Hindlimb muscle (tissue), 1 donor: ENCODE measurements at regions not wholly inside any gene's neighbourhood (a gene's known extent, or its start where the extent isn't known, plus 50 kb on each side); places are given as distances from the start of the nearest gene placed in this dataset.
"Not testable (repeated sequence)": the region's sequence is repeated elsewhere in the genome, so short reads cannot be mapped to it uniquely, and the experiment has no call there.

Experiments used
- DNase-seq: peaks from one replicate; pipeline ENCODE4 v3.0.0-alpha.2; 2013

DNA sequence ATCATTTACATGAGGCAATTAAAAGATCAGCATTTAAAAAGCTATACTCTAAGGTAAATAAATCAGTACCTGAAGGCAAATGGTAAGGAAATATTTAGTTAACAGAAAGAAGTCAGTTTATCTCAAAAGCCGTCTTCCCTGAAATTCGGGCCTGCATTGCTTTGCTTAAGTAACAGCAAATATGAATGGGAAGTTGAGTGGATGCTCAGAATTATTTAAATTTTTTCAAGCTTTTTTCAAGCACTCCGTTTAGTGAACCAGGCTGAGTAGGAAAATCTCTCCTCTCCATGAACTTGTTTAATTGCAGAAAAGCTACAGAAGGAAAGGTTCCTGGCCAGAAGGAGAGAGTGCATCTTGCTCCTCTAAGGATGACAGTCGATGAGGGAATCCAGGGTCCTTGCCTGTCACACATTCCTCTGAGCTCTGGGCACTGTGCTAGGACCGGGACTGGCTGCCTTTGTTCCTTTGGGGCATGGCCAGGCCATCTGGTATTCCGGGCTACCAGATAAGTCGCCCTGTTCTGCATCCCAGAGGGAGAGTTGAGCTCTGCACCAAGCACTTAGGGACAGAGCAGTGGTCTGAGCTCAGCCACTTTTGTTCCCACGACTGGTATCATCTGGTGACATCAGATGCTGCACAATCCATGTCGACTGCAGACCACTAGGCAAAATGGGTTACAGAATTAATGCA is 77.6 kb downstream of the RIN2 start:
- no peak for DNase-seq

DNA sequence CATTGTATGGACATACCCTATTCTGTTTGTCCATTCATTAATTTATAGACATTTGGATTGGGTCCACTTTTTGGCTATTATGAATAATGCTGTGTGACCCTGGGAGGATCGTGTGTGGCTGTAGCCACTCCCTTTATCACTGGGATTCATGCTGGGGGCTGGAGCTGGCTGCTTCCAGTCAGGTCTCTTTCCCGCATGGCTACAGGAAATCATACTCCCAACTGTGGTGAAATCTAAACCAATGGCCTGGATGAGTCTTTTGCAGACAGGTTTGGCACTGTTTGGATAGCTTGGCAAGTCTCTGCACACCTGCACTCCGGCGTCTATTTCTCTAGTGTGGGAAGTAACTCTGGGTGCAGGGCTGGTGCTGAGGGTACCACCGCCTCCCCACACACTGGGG is 80.4 kb downstream of the RIN2 start:
- DNase-seq = no peak

DNA sequence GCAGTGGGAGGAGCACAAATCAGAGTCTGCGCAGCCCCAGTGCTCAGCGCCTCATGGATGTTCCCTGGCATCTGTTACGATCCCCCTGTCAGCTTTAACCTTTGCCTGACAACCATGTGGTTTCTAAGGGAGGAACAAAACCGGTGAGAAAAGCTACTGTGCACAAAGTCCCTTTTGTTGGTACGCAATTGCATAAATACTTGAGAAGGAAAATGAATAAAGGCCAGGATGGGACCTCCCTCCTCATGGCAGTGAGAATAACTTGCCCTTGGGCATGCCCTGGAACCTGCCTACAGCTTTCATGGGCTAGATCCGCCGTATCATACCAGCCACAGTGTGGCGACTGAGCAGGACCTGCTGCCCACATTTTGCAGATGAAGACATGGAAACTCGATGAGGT is 81.0 kb downstream of the RIN2 start:
- DNase-seq = no peak

DNA sequence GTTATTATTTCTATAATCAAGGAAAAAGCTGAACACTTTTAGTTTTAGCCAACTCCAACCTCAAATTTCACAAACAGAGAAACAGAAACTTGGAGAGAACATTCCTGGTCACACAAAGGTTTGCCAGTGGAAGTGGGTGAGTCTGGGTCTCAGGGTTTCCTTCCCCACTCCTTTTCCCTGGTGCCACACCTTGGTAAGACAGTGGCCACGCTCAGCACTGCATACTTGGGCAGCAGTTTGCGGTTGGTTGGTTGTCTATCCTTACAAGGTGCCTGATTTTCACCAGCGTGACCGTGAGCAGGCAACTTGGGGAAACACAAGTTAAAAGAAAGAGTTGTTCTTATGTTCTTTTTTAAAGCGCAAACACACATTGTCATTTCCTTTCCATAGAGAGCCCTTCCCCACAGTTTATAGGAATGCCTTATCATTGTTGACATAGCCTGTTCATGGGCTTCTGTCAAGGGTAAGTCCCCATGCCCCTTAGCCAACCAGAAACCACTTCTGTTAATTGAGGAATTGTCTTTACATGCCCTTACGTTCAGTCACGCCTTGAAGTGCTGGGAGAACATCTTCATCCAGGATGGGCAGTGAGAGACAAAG is 82.2 kb downstream of the RIN2 start:
- no peak for DNase-seq

DNA sequence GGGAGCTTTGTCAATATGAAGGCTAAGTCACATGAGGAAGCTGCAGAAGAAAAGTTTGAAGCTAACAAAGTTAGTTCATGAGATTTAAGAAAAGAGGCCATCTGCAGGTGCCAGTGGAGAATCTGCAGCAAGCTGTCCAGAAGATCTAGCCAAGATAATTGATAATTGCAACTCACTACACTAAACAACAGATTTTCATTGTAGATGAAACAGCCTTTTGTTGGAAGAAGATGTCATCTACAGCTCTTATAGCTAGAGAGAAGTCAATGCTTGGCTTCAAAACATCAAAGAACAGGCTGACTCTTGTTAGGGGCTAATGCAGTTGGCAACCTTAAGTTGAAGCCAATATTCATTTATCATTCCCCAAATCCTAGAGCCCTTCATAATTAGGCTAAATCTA is 83.7 kb downstream of the RIN2 start:
- no peak for DNase-seq

DNA sequence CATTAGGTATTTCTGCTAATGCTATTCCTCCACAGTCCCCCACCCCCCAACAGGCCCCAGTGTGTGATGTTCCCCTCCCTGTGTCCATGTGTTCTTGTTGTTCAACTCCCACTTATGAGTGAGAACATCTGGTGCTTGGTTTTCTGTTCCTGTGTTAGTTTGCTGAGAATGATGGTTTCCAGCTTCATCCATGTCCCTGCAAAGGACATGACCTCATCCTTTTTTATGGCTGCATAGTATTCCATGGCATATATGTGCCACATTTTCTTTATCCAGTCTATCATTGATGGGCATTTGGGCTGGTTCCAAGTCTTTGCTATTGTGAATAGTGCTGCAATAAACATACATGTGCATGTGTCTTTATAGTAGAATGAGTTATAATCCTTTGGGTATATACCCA is 86.8 kb downstream of the RIN2 start:
- DNase-seq = not testable (repeated sequence)

DNA sequence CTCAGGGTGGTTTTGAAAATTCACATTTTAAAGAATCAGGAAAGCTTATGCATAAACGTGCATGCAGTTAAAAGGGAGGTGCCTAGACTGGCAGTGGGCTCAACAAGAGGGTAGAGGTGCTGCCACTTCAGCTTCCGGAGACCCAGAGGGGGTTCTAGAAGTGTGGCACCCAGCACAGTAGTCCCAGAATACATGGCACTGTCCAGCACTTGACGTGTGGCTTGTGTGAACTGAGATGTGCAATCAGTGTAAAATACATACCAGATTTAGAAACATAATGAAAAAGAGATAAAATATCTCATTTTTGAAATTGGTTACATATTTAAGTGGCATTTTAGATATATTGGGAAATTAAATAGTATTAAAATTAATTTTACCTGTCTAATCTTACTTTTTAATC is 89.3 kb downstream of the RIN2 start:
- DNase-seq = no peak

DNA sequence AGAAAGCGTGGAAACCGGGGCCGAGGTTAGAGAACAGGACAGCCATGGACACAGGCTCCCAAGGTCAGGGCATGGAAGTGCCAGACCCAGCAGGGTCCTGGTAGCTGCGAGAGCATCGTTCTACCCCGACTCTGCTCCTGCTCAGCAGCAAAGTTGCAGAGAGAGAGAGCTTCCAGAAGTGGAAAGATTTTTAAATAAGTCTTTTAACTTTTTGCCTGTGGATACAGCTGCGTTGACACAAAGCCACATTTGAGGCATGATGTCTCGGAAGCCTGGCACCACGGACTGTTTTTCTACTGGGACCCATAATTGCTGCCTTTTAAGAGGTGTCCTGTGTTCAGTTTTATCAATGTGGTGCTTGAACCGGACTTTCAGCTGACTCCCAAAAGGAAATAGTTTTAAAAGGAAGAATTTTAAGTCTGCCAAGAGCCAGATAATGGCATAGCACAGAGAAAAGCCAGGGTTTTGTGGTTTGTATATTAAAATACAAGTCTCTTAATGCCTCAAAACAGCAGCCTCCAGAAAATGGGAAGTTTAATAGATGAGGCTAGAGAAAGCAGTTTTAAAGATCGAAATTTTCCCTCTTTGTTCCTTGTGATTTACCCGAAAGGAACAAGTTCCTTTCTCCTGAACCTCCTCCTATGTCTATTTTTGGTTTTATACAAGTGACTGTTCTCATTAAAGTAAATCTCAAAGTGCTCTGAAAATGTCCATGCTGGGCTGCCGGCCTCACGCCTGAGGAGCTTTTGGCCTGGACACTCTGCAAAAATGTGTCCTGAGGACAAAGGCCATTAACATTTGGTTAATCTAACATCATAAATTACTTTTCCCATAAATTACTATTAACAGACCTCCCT is 91.5 kb downstream of the RIN2 start:
- DNase-seq = peak; percentile 53

DNA sequence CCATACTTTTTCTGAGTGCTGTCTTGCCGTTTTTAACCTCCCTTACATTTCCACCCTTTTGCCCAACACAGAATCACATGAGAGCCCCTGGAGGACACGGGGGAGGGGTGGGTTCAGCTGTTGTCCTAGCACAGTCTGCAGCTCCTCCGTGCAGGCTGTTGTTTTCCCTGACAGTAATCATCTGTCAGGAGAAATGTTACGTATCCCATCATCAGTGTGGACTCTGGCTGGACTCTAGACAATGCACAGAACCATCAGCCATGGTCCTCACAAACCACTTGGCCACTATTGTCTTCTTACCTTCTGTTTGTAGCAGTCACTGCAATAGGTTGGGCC is 92.1 kb downstream of the RIN2 start:
- peak; percentile 59 for DNase-seq

DNA sequence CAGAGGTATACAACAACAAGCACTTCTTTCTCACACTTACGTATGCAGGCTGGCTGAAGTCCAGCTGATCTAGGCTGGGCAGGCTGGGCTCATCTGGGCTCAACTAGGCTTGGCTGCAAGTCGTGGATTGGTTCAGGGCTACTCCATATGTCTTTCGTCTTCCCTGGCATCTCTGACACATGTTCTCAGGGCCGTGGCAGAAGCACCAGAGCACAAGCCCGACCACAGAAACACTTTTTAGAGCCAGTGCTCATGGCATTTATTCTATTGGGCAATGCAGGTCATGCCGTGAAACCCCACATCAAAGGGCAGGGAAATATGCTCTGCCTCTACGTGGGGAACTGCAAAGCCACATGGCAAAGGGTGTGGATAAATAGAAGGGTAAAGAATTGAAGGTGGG is 93.8 kb downstream of the RIN2 start:
- no peak for DNase-seq

DNA sequence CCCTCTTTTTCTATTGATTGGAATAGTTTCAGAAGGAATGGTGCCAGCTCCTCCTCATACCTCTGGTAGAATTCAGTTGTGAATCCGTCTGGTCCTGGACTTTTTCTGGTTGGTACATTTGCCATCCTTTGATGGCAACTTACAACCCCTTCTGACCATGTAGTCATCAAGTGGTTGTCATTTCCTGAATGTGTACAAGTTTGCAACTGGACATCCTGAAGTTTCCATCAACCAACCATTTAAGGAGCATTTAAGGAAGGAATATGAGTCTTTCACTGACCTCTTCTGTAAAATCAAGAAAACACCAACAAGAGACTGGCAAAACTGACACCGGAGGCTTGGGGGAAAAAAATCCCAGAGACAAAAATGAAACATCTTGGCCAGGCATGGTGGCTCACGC is 97.4 kb downstream of the RIN2 start:
- no peak for DNase-seq

DNA sequence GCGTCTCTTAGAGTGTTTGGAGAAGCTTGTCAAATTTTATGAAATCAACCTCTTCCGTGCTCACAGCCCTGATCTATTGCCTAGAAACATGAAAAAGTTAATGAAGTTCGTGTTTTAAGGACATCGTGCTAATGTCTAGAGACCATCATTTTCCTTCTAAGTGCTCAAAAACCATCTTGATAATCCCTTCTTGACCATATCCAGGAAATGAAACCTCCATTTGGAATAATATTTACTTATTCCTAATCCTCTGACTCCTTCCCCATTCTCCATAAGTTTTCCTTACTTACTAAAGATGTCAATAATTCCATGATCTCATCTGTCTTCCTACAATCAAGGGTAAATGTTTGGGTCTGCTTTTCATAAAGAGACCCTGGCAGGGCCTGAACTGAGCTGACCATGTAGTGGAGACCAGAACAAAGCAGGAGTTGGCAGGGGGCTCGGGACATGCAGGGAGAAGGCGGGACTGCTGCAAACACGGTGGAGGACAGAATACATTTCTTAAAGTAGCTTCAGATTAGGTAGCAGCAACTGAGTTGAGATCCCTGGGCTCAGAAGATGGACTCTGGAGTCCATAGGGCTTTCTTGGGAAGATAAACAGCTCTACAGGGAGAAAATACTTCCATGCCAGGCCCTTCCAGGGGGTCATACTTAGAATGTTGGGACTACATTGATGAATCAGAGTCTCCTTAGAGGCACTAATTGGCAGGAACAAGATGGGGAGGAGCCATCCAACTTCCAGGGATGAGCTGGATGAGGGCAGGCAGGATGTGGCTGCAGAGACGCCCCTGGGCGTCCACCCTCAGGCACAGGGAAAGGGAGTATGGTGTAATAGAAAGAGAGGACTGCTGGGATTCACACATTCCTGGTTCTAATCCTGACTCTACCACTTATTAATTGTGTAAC is 100.7 kb downstream of the RIN2 start:
- peak; percentile 25 for DNase-seq

DNA sequence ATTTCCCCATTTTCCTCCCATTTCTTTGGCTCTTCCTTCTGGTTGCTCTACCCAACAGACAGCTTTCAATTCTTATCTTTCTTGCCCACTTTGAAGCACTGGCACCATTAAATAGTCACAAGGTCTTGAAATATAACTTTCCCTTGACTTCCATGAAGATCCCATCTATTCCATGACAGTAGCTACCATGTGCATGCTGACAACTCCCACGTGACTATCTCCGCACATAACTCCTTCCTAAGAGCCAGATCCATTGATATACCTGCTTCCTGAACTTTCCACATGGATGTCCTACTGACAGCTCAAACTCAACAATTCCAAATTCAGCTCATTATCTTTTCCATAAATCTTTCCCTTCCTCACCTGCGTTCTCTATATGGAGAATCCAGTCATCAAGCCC is 101.4 kb downstream of the RIN2 start:
- no peak for DNase-seq

DNA sequence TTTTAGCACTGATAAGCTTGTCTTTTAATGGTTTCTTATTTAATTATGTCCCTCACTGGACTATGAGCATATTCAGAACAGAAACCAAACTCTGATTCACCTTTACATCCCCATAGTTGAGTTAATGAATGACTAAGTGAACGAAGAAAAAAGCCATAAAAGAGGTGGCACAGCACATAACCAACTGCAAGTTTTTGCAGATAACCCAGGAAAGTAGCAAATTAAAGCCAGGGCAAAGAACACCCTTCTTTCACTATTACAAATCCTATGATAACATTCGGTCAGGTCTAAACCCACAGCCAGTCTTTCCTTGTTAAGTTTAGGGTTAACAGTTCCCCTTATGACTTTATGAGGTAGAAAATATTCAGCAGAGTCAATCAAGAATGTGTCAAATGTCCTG is 102.7 kb downstream of the RIN2 start:
- no peak for DNase-seq

DNA sequence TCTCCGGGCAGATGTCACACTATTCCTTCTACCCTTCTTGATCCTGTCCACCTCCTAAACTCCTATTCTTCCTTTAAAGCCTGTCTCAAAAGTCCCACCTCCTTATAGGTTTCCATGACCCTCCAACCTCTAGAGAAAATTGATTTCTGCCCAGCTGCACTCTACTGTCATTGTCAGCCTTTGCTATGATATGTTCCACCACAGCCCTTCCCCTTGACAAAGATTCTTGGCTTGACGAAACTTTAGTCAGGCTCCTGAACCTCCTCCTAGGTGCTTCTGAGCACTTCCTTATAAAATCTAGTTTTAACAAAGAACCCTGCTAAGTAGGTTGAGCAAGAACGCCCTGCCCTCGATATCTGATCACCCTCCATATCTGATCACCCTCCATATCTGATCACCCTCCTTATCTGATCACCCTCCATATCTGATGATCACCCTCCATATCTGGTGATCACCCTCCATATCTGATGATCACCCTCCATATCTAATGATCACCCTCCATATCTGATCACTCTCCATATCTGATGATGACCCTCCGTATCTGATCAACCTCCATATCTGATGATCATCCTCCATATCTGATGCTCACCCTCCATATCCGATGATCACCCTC is 103.2 kb downstream of the RIN2 start:
- DNase-seq = no peak

DNA sequence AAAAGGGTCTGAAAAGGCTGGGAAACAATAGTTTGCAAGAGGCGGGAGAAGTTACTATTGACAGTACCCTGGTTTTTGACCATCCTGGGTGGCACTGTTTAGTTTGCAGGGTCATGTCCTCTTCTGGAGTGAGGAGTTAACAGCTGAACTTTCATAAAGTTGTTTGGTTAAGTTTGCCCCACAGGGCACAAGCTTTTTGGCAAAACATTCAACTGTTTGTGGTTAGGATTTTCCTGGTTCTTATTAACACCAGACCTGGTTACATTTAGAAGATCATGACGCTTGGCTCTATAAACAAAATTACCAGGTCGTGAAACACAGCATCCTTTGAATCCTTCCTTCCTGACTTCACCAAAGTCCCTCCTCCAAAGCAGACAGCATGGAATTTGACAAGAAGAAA is 106.1 kb downstream of the RIN2 start:
- no peak for DNase-seq

DNA sequence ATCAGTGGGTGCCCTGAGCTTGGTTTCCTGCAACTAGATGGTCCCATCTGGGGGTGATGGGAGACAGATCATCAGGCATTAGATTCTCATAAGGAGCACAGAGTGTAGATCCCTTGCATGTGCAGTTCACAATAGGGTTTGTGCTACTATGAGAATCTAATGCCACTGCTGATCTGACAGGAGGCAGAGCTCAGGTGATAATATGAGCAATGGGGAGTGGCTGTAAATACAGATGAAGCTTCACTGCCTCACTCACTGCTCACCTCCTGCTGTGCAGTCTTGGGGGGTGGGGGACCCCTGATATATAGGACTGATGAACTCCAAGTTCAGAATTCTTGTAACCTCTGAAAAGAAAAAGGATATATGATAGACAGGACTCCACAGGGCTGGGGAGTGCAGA is 108.0 kb downstream of the RIN2 start:
- no peak for DNase-seq

DNA sequence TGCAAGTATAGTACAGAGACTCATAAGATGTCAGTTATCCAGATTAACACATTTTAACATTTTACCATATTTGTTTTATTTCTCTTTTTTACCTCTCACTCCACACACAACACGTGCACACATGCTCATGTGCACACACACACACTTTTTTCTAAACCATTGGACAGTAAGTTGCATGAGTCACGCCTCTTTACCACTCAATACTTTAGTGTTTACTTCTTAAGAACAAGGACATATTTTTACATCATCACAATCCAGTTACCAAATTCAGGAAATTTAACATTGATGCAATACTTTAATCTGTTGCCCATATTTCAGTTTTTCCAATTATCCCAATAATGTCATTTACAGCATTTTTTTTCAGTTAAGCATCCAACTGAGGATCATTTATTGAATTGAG is 109.0 kb downstream of the RIN2 start:
- no peak for DNase-seq

DNA sequence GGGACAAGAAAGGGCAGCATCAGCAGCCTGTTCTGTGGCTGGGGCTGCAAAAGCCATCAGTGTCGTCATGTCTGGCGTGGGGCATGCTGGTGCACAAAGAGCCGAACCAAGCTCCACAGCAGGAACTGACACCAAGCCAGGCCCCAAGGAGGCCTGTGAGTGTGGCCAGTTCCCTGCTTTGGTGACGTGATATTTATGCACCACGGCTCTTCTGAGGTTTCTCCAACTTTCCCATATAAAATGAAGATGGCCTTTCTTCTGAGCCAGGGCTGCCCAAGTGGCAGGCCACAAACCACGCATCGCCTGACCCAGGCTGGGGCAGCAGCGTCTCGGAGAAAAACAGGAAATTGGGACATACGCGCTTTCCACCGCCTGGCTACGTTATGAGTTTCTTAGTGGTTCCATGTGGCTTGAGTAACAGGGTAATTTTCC is 109.9 kb downstream of the RIN2 start:
- peak; percentile 64 for DNase-seq

DNA sequence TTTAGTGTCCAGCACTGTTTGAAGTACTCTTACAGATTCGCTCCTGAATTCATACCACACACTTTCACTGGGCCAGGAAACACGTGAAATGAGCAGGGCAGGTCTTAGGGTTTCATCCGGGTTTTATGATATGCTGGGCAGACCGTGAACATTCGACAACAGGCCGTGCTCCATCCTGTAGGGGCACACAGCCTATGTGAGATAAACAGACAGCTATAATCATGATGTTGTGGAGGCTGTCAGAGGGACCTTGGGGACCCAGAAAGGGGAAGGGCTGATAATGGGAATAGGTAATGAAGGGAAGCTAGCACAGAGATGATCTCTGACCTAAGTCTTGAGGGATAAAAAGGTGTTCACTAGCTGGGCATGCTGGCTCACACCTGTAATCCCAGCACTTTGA is 110.4 kb downstream of the RIN2 start:
- DNase-seq = no peak

DNA sequence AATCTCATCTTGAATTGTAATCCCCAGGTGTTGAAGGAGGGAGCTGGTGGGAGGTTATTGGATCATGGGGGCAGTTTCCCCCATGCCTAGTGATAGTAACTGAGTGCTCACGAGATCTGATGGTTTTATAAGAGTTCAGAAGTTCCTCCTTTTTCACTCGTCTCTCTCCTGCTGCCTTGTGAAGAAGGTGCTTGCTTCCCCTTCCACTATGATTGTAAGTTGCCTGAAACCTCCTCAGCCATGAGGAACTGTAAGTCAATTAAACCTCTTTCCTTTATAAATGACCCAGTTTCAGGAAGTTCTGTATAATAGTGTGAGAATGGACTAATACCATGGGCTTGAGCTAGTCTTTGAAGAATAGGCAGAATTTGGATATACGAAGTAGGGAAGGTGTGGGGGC is 113.9 kb downstream of the RIN2 start:
- DNase-seq = no peak

DNA sequence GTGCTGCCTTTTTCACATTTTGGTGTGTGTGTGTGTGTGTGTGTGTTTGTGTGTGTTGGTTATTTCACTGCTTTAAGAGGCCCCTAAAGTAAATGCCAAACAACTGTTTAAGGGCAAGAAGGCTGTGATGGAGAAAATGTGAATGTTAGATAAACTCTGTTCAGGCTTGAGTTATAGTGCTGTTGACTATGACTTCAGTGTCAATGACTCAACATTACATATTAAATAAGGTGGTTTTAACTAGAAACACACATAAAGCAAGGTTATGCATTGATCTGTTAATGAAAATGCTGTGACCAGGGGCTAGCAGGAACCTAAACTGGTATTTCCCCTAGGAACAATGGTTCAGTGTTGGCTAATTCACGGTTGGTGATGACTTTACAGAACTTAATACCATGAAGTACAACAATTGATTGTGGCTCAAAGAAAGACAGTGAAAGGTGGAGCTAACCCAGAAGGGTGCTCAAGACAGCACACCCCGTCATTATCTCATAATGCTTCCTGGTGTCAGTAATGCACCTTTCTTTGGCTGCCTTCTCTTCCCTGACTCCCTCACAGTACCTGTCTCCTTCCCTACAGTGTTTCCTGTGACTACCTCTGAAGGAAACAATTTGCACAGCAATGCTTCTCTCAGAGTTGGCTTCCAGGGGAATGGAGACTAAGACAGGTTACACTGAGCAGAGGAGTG is 116.1 kb downstream of the RIN2 start:
- no peak for DNase-seq
